Midbrain (tissue), 1 donor: ENCODE measurements at regions not wholly inside any gene's neighbourhood (a gene's known extent, or its start where the extent isn't known, plus 50 kb on each side); places are given as distances from the start of the nearest gene placed in this dataset.
"Not testable (repeated sequence)": the region's sequence is repeated elsewhere in the genome, so short reads cannot be mapped to it uniquely, and the experiment has no call there.

Experiments
- DNase-seq: peaks from one replicate; lab custom pipeline; 2025; lab: John Stamatoyannopoulos, UW

- DNase-seq: no peak
Measured at GRCh38 chr1:70554341-70554740, 143.3 kb downstream of the CTH start.

GRCh38 chr1:70556541-70556940 lies 145.5 kb downstream of the CTH start:
- no peak for DNase-seq

- no peak for DNase-seq
Measured at GRCh38 chr1:70567167-70567566, 156.1 kb downstream of the CTH start.

- DNase-seq: no peak
Measured at GRCh38 chr1:70571191-70571590, 160.1 kb downstream of the CTH start.

GRCh38 chr1:70573317-70573843 lies 162.3 kb downstream of the CTH start:
- DNase-seq: no peak

GRCh38 chr1:70581661-70582060 lies 170.6 kb downstream of the CTH start:
- no peak for DNase-seq

- no peak for DNase-seq
Measured at GRCh38 chr1:70583522-70583921, 172.5 kb downstream of the CTH start.

GRCh38 chr1:70586046-70586445 lies 175.0 kb downstream of the CTH start:
- DNase-seq: no peak

GRCh38 chr1:70587872-70588366 lies 176.9 kb downstream of the CTH start:
- DNase-seq: no peak

GRCh38 chr1:70593551-70593950 lies 182.5 kb downstream of the CTH start:
- not testable (repeated sequence) for DNase-seq

- no peak for DNase-seq
Measured at GRCh38 chr1:70608815-70609214, 197.7 kb downstream of the CTH start.

- DNase-seq: not testable (repeated sequence)
Measured at GRCh38 chr1:70610164-70610563, 199.1 kb downstream of the CTH start.

GRCh38 chr1:70616946-70617345 lies 205.9 kb downstream of the CTH start:
- no peak for DNase-seq

GRCh38 chr1:70617728-70618127 lies 206.7 kb downstream of the CTH start:
- no peak for DNase-seq

- no peak for DNase-seq
Measured at GRCh38 chr1:70627910-70628309, 216.8 kb downstream of the CTH start.

GRCh38 chr1:70628973-70629372 lies 217.9 kb downstream of the CTH start:
- no peak for DNase-seq

GRCh38 chr1:70633004-70633403 lies 221.9 kb downstream of the CTH start:
- DNase-seq: no peak

- no peak for DNase-seq
Measured at GRCh38 chr1:70635868-70636267, 224.8 kb downstream of the CTH start.

- no peak for DNase-seq
Measured at GRCh38 chr1:70641868-70642267, 230.8 kb downstream of the CTH start.

GRCh38 chr1:70656361-70656760 lies 245.3 kb downstream of the CTH start:
- no peak for DNase-seq

- no peak for DNase-seq
Measured at GRCh38 chr1:70659891-70660290, 248.8 kb downstream of the CTH start.

GRCh38 chr1:70666381-70667140 lies 255.5 kb downstream of the CTH start:
- DNase-seq: no peak

GRCh38 chr1:70667494-70668170 lies 256.6 kb downstream of the CTH start:
- DNase-seq: no peak
